Right lobe of liver (tissue), 4 donors: ENCODE measurements at regions not wholly inside any gene's neighbourhood (a gene's known extent, or its start where the extent isn't known, plus 50 kb on each side); places are given as distances from the start of the nearest gene placed in this dataset.

Source experiments
- CTCF ChIP-seq, 4 donors: fragments of 200-600 bp in 3 of 4; fragments of 450-650 bp in 1 of 4; IDR thresholded peaks; one replicate each; pipeline versions ENCODE4 v1.5.1 to v1.8.0; 2016 to 2022; ENCODE audit warnings: antibody characterized with exemption in 4 of 4, mild to moderate bottlenecking in 2 of 4
- POLR2A ChIP-seq: fragments of 450-650 bp; IDR thresholded peaks from one replicate; pipeline ENCODE4 v1.6.1; 2017; ENCODE audit warnings: antibody characterized with exemption, mild to moderate bottlenecking
- donor health status: DM: no; HTN: no; CAD: no.
- donor health status: DM: no; HTN: no; CAD: no.
- donor health status: DM: no; HTN: yes; CAD: no.

GRCh38 chr21:15559660-15560059 lies 170.1 kb upstream of the USP25 start:
- TF ChIP-seq CTCF (IDR thresholded peaks at IDR 0.05) (no peak), POLR2A (no peak)
